ENCODE measurements at regions not wholly inside any gene's neighbourhood (a gene's known extent, or its start where the extent isn't known, plus 50 kb on each side); places are given as distances from the start of the nearest gene placed in this dataset.

DNA sequence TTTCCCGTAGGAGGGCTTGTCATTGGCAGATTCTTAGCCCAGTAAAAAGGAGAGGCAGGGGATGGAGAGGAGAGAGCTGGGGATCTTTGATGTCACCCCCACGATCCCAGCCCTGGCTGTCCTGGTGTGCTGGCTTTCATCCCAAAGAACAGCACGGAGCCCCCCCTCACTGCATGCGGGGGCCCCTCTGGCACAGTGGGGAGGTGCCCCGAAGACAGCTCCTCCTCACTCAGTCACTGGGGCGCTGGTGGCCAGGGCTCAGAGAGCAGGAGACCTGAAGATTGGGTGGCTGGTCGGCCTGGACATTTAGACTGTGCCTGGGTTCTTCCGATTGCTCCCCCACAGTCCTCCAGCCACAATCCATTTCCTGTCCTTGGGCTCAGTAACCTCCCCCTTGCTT is 207.5 kb downstream of the MELK start (continued):
- TF ChIP-seq, protein P1, sequence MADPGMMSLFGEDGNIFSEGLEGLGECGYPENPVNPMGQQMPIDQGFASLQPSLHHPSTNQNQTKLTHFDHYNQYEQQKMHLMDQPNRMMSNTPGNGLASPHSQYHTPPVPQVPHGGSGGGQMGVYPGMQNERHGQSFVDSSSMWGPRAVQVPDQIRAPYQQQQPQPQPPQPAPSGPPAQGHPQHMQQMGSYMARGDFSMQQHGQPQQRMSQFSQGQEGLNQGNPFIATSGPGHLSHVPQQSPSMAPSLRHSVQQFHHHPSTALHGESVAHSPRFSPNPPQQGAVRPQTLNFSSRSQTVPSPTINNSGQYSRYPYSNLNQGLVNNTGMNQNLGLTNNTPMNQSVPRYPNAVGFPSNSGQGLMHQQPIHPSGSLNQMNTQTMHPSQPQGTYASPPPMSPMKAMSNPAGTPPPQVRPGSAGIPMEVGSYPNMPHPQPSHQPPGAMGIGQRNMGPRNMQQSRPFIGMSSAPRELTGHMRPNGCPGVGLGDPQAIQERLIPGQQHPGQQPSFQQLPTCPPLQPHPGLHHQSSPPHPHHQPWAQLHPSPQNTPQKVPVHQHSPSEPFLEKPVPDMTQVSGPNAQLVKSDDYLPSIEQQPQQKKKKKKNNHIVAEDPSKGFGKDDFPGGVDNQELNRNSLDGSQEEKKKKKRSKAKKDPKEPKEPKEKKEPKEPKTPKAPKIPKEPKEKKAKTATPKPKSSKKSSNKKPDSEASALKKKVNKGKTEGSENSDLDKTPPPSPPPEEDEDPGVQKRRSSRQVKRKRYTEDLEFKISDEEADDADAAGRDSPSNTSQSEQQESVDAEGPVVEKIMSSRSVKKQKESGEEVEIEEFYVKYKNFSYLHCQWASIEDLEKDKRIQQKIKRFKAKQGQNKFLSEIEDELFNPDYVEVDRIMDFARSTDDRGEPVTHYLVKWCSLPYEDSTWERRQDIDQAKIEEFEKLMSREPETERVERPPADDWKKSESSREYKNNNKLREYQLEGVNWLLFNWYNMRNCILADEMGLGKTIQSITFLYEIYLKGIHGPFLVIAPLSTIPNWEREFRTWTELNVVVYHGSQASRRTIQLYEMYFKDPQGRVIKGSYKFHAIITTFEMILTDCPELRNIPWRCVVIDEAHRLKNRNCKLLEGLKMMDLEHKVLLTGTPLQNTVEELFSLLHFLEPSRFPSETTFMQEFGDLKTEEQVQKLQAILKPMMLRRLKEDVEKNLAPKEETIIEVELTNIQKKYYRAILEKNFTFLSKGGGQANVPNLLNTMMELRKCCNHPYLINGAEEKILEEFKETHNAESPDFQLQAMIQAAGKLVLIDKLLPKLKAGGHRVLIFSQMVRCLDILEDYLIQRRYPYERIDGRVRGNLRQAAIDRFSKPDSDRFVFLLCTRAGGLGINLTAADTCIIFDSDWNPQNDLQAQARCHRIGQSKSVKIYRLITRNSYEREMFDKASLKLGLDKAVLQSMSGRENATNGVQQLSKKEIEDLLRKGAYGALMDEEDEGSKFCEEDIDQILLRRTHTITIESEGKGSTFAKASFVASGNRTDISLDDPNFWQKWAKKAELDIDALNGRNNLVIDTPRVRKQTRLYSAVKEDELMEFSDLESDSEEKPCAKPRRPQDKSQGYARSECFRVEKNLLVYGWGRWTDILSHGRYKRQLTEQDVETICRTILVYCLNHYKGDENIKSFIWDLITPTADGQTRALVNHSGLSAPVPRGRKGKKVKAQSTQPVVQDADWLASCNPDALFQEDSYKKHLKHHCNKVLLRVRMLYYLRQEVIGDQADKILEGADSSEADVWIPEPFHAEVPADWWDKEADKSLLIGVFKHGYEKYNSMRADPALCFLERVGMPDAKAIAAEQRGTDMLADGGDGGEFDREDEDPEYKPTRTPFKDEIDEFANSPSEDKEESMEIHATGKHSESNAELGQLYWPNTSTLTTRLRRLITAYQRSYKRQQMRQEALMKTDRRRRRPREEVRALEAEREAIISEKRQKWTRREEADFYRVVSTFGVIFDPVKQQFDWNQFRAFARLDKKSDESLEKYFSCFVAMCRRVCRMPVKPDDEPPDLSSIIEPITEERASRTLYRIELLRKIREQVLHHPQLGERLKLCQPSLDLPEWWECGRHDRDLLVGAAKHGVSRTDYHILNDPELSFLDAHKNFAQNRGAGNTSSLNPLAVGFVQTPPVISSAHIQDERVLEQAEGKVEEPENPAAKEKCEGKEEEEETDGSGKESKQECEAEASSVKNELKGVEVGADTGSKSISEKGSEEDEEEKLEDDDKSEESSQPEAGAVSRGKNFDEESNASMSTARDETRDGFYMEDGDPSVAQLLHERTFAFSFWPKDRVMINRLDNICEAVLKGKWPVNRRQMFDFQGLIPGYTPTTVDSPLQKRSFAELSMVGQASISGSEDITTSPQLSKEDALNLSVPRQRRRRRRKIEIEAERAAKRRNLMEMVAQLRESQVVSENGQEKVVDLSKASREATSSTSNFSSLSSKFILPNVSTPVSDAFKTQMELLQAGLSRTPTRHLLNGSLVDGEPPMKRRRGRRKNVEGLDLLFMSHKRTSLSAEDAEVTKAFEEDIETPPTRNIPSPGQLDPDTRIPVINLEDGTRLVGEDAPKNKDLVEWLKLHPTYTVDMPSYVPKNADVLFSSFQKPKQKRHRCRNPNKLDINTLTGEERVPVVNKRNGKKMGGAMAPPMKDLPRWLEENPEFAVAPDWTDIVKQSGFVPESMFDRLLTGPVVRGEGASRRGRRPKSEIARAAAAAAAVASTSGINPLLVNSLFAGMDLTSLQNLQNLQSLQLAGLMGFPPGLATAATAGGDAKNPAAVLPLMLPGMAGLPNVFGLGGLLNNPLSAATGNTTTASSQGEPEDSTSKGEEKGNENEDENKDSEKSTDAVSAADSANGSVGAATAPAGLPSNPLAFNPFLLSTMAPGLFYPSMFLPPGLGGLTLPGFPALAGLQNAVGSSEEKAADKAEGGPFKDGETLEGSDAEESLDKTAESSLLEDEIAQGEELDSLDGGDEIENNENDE (IDR thresholded peaks at IDR 0.05; ENCODE audit: insufficient replicate concordance, low read length), result no peak

Measured in H1 (cell line).